Ishikawa (cell line): ENCODE measurements at regions not wholly inside any gene's neighbourhood (a gene's known extent, or its start where the extent isn't known, plus 50 kb on each side); places are given as distances from the start of the nearest gene placed in this dataset.

Source experiments
- CEBPB ChIP-seq: IDR thresholded peaks from 2 replicates; pipeline ENCODE4 v1.6.1; 2012
- EP300 ChIP-seq: IDR thresholded peaks from 2 replicates; pipeline ENCODE4 v1.6.1; 2012; ENCODE audit warnings: borderline replicate concordance
- FOXM1 ChIP-seq: IDR thresholded peaks from 2 replicates; pipeline ENCODE4 v1.6.1; 2012; ENCODE audit warnings: low read depth, borderline replicate concordance
- MAX ChIP-seq: IDR thresholded peaks from 2 replicates; pipeline ENCODE4 v1.6.1; 2012
- REST ChIP-seq: IDR thresholded peaks from 2 replicates; pipeline ENCODE4 v1.6.1; 2012; ENCODE audit warnings: low read depth, mild to moderate bottlenecking
- TCF12 ChIP-seq: IDR thresholded peaks from 2 replicates; pipeline ENCODE4 v1.6.1; 2012; ENCODE audit warnings: low read depth

DNA sequence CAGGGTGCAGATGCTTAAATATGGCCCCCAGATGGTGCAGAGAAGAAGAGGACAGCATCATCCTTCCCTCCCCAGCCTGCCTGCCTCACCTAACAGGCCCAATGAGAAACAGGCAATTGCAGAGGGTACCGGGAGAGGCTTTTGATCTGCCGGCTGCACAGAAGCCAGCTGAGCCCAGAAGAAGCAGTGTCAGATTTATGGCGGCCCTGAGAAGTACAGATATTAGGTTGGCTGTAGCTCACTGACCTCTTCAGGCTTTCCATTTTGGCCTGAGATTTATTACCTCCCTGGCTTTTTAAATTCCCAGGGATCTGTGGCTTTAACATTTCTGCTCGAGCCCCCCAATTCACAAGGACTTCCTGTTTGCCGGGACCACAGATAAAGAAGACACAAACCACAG is 278.7 kb downstream of the EN1 start:
- TF ChIP-seq REST (no peak), CEBPB (no peak), EP300 (no peak), FOXM1 (no peak), TCF12 (no peak), MAX (no peak)
